Kidney tubule cell (primary cell): ENCODE measurements at regions not wholly inside any gene's neighbourhood (a gene's known extent, or its start where the extent isn't known, plus 50 kb on each side); places are given as distances from the start of the nearest gene placed in this dataset.
"Not testable (repeated sequence)": the region's sequence is repeated elsewhere in the genome, so short reads cannot be mapped to it uniquely, and the experiment has no call there.

ENCODE experiments used
- DNase-seq: peaks from one replicate; pipeline ENCODE4 v3.0.0-alpha.2; 2018; ENCODE audit warnings: low spot score

- no peak for DNase-seq
Measured at GRCh38 chr16:16879567-16880251, 500.8 kb downstream of the NPIPA7 start.

DNA sequence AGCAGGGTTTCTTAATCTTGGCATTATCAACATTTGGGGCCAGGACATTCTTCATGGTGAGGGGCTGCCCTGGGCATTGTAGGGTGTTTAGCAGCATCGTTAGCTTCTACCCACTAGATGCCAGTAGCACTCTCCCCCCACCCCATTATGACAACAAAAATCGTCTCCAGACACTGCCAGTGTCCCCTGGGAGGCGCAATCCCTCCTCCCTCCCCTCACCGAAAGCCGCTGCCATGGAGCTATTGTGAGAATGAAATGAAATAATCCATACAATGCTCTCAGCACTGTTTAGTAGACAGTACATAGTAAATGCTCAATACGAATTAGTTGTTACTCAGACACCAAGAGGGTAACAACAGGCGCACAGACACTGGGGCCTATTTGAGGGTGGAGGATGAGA, 502.9 kb downstream of the NPIPA7 start:
- DNase-seq, result no peak

GRCh38 chr16:16882766-16883165, 503.8 kb downstream of the NPIPA7 start:
- no peak for DNase-seq

GRCh38 chr16:16884451-16884850, 505.5 kb downstream of the NPIPA7 start:
- DNase-seq, result no peak

DNA sequence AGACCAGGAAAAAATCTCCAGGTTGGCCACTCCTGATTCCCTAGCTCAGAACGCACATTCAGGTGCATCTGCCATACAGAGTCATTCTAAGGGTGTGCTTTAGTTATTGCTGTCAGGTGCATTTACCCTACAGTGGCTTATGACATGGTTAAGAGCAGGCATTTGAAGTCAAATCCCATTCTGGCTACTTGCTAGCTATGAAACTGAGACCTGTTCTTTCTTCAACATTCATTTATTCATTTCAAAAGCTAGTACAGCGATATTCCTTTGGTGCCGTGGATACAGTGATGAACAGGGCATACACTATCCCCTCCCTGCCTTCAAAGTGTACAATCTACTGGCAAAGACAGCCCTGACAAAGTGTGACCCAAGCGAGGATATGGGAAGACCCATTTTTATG, 508.3 kb downstream of the NPIPA7 start:
- DNase-seq, result no peak

- DNase-seq, result no peak
Measured at GRCh38 chr16:16890964-16891363, 512.0 kb downstream of the NPIPA7 start.

GRCh38 chr16:16904601-16905000, 525.7 kb downstream of the NPIPA7 start:
- no peak for DNase-seq

DNA sequence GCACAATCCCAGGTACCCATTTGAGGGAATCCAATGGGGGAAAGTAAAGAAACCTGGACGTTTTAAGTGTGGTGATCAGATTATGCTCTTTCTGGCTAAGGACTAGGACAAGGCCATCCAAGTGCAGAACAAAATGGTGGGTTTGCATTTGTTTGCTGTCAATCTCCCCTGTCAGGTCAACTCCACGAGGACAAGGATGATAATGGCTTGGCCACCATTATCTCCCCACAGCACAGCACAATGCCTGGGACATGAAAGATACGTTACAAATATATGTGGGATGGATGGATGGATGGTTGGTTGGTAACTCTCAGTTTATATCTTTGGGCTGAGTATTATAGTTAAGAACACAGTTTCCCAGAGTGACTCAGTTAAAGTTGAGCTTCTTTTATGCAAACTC, 526.9 kb downstream of the NPIPA7 start:
- no peak for DNase-seq

DNA sequence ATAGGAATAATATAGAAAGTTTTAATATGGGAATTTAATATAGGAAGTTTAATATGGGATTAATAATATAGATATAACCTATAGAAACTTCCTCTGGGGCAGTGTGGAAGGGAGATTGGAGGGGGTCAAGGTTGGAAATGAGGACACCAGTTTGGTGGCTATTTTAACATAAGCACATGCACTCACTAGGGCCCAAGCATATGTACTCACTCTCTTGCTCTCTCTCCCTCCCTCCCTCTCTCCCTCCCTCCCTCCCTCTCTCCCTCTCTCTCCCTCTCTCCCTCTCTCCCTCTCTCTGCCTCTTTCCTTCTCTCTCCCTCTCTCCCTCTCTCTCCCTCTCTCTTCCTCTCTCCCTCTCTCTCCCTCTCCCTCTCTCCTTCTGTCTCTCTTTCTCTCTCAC, 528.1 kb downstream of the NPIPA7 start:
- DNase-seq, result no peak

GRCh38 chr16:16908077-16908476, 529.1 kb downstream of the NPIPA7 start:
- no peak for DNase-seq

- DNase-seq, result no peak
Measured at GRCh38 chr16:16909126-16909525, 530.2 kb downstream of the NPIPA7 start.

GRCh38 chr16:16910666-16911065, 531.7 kb downstream of the NPIPA7 start:
- DNase-seq, result no peak

GRCh38 chr16:16915771-16916170, 536.8 kb downstream of the NPIPA7 start:
- DNase-seq, result no peak

DNA sequence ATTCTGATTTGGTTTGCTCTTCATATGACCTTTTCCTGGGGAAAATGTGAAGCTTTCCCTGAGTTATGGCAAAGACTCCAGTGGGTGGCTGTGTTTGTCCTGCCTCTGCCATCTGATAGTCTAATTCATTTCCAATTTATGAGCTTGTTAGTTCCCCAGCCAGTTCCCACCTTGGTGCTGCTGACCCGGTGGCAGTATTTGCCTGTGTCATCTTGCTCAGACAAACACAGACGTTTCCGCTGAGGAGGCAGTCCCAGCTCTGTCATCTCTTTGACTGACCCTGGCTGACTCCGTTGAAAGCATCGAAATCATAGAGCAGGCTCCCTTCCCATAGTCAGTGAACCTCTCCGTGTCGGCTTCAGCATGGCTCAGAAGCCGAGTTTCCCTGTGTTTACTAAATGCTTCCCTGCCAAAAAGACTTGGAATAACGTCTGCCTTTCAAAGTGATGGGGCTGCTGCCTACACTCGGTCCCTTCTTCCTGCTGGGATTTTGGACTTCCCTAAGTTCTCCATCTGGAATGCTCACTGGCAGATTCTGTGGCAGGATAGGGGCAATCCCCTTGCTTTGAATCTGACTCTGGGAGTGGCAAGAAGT, 538.3 kb downstream of the NPIPA7 start:
- DNase-seq, result no peak

- DNase-seq, result no peak
Measured at GRCh38 chr16:16923479-16923878, 544.5 kb downstream of the NPIPA7 start.

- DNase-seq, result no peak
Measured at GRCh38 chr16:16924613-16925012, 545.7 kb downstream of the NPIPA7 start.

GRCh38 chr16:16925432-16925831, 545.3 kb downstream of the XYLT1 start:
- no peak for DNase-seq

DNA sequence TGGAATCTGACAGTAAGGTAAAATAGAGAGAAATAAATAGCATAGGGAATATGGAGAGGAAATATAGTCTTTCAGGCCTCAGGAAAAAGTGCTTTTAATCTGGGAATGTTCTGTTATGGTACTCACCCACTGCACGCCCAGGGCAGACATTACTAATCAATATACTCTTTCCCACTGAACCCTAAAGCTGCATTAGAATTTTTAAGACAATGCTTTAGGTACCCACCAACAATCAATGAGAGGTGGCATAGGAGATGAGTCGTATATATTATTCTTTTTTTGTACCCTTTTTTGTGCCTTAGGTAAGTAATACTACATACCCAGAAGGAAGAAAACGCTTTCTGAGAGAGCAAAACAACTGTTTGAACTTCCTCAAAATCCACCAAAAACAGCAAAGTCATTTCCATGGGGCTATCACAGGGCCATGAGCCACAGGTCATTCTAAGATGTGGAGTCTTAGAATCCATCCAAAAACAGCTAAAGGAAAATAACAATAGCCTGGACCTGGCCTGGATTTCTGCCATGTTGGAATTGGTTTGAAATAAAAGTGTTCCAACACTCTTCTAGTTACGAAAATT, 542.1 kb downstream of the XYLT1 start:
- DNase-seq, result no peak

GRCh38 chr16:16930309-16931000, 540.3 kb downstream of the XYLT1 start:
- DNase-seq, result no peak

DNA sequence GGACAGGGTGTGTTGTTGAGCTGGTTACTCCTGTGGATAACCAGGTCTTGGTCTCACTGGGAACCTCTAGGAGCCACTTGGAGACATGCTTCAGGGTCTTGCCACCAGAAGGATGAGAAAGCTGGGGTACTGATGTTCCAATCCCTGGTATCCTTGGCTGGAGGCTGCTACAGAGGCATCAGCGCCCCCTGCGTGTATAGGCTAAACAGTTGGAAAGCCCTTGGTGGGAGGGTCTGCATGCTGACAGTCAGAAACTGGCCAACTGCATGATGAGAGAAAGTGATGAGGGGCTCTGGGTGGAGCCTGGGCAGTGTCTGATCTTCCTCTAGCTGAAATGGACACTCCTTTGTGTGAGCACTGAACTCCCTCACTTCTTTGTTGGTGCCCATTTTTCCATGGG, 536.9 kb downstream of the XYLT1 start:
- no peak for DNase-seq

GRCh38 chr16:16934660-16935059, 536.1 kb downstream of the XYLT1 start:
- DNase-seq, result no peak

- not testable (repeated sequence) for DNase-seq
Measured at GRCh38 chr16:16935909-16936308, 534.9 kb downstream of the XYLT1 start.

DNA sequence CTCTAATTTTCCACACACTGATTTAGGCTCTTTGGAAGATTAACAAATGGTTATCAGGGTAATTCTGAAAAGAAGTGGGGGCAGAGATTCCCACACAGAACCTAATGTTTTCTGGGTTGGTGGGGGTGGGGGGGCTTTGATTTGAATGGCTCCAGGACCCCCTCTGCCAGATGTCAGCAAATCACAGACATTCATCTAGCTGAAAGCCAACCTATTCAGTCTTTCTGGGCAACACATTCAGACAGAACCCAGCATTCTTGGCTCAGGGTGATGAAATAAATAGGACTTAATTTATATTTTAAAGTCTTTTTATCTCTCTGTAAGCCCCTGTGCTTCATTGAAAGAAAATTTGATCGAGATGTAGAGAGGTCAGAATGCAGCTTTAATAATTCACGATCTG, 533.2 kb downstream of the XYLT1 start:
- no peak for DNase-seq
